ENCODE measurements at regions not wholly inside any gene's neighbourhood (a gene's known extent, or its start where the extent isn't known, plus 50 kb on each side); places are given as distances from the start of the nearest gene placed in this dataset.
A peak's percentile ranks its signal among the peaks of the same experiment; 100 is the strongest.

DNA sequence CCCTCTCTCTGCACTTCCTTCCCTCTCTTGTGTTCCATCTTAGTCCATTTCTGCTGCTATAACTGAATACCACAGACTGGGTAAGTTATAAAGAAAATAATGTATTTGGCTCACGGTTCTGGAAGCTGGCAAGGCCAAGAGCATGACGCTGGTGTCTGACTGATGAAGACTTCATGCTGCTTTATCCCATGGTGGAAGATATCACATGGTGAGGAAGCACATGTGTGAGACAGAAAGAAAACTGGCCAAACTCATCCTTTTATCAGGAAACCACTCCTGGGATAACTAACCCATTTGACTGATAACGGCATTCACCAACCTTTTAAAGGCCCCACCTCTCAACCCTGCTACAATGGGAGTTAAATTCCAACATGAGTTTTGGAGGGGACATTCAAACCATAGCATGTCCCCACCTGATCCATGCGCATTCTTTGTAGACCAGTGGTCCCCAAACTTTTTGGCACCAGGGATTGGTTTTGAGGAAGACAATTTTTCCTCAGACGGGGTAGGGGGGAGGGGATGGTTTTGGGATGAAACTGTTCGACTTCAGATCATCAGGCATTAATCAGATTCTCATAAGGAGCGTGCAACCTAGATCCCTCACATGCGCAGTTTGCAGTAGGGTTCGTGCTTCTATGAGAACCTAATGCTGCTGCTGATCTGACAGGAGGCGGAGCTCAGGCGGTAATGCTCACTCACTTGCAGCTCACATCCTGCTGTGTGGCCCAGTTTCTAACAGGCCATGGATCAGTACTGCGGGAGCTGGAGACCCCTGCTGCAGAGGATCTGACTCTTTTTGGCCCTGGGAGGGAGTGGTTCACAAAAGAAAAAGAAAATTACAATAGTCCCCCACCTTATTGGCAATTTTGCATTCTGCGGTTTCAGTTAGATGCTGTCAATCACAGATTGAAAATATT is 61.6 kb upstream of the SMOX start:
- H3K4me3 ChIP-seq (ENCODE audit: low read length): no peak overlapping the region
- DNase-seq (ENCODE audit: low read depth): no peak
- TF ChIP-seq, protein P1, sequence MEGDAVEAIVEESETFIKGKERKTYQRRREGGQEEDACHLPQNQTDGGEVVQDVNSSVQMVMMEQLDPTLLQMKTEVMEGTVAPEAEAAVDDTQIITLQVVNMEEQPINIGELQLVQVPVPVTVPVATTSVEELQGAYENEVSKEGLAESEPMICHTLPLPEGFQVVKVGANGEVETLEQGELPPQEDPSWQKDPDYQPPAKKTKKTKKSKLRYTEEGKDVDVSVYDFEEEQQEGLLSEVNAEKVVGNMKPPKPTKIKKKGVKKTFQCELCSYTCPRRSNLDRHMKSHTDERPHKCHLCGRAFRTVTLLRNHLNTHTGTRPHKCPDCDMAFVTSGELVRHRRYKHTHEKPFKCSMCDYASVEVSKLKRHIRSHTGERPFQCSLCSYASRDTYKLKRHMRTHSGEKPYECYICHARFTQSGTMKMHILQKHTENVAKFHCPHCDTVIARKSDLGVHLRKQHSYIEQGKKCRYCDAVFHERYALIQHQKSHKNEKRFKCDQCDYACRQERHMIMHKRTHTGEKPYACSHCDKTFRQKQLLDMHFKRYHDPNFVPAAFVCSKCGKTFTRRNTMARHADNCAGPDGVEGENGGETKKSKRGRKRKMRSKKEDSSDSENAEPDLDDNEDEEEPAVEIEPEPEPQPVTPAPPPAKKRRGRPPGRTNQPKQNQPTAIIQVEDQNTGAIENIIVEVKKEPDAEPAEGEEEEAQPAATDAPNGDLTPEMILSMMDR (conservative IDR thresholded peaks at IDR 0.05; ENCODE audit: low read length): no peak

DNA sequence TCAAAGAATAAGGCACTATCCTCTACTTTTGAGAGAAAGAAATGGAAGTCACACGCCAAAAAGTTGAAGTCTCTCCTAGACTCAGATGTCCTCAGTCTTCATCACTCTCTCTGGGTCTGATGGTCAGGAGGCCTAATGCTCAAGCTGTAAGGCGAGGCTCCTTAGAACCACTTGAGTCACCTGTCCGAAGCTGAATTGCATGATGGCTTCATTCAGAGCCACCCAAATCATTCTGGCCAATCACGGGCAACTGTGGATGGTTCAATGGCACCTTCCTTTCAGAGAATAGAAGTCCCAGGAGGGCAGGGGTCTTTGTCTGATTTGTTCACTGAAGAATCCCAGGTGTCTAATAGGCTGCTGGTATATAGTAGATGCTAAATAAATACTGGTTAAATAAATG is 63.9 kb upstream of the SMOX start:
- no peak overlapping the region for H3K4me3 ChIP-seq (ENCODE audit: low read length)
- no peak for DNase-seq (ENCODE audit: low read depth)
- TF ChIP-seq, protein P1 (conservative IDR thresholded peaks at IDR 0.05; ENCODE audit: low read length): no peak

DNA sequence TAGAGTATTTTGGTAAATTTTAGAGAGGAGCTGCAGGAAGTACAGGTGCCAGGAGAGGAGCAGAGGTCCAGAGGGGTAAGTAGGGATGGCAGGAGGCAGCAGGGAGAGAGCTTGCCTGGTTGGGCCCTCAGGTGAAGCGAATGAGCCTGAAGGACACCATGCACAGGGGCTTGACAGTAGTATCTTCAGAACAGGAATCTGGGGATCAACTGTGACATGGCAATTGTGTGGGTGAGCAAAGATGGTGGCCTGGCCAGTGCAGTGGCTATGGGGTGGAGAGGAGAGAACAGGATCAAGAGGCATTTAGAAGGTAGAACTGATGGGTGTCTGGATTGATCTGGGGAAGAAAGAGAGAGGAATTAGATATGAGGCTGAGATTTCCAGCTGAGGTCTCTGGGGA is 64.5 kb upstream of the SMOX start:
- no peak for DNase-seq (ENCODE audit: low read depth)
- TF ChIP-seq, protein P1 (conservative IDR thresholded peaks at IDR 0.05; ENCODE audit: low read length): no peak
- H3K4me3 ChIP-seq (ENCODE audit: low read length): no peak overlapping the region

DNA sequence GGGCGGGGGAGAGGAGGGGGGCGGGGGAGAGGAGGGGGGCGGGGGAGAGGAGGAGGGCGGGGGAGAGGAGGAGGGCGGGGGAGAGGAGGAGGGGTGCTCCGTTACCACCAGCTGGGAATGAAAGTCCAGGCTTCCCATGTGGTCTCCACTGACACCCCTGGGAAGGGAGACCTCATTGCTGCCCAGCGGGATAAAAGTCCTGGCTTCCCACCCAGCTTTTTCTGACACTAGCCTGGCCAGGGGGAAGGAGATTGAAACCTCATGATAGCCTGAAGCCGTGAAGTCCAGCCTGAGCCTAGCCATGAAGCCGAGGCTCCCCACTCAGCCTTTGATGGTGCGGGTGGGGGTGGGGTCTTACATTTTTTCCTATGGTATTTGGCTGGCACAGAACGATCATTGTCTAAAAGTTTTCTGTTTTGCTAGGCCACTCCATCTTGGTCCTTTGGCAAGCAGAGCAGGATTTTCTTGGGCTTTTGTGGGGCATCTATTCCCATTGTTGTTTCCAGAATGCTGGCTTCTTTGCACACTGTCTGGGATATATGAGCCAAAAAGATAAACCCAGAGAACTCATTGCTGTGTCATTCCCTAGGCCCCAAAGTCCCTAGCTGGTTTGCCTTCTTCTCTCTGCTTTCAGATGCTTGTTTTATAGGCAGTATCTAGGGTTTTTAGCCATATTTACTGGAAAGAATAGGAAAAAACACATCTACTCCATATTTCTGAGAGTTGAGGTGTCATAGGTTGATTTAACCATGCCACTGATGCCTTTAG is 65.3 kb upstream of the SMOX start:
- TF ChIP-seq, protein P1 (conservative IDR thresholded peaks at IDR 0.05; ENCODE audit: low read length): peak; percentile 7; the same call in 1 of the 2 replicates
- H3K4me3 ChIP-seq (ENCODE audit: low read length): no peak overlapping the region
- DNase-seq (ENCODE audit: low read depth): peak; percentile 29

DNA sequence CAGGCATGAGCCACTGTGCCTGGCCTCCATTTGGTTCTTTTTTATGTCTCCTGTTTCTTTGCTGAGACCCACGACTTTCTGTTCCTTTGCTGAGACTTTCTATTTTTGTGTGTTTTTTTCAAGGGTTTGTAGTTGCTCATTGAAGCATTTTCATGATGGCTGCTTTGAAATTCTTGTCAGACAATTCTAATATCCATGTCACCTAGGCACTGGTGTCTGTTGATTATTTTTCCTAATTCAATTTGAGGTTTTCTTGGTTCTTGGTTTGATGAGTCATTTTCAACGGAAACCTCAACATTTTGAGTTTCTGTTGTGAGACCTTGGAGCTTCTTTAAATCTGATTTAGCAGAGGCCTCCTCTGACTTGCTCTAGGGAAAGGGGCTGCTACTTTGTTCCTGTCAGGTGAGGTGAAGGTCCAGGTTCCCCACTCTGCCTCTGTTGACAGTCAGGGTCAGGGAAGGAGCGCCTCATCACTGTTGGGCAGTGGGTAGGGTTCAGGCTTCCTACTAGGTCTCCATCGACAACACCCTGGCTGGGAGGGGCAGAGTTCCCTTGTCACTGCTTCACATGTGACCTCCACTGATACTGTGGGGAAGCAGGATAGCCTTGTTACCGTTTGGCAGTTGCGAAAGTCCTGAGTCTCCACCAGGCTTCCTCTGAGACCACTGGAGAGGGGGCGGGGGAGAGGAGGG is 66.1 kb upstream of the SMOX start:
- DNase-seq (ENCODE audit: low read depth): peak; percentile 81
- TF ChIP-seq, protein P1 (conservative IDR thresholded peaks at IDR 0.05; ENCODE audit: low read length): no peak
- peak overlapping the region; percentile 28 for H3K4me3 ChIP-seq (ENCODE audit: low read length)

DNA sequence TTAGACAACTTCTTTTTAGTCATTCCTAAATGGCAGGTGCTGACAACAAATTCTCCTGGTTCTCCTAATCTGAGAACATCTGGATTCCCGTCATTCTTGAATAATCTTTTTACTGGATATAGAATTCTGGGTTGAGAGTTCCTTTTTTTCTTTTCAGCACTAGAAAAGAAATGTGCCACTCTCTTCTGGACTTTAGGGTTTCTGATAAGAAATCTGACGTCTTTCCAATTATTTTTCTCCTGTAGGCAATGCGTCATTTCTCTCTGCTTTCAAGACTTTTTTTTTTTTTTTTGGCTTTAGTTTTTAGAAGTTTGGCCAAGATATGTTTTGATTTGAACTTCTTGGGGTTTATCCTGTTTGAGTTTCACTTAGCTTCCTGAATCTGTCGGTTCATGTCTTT is 66.1 kb upstream of the RNF24 start:
- TF ChIP-seq, protein P1 (conservative IDR thresholded peaks at IDR 0.05; ENCODE audit: low read length): no peak
- no peak overlapping the region for H3K4me3 ChIP-seq (ENCODE audit: low read length)
- no peak for DNase-seq (ENCODE audit: low read depth)

Data from AG10803 (cell line).